HG02943 (cell line): ENCODE measurements at regions not wholly inside any gene's neighbourhood (a gene's known extent, or its start where the extent isn't known, plus 50 kb on each side); places are given as distances from the start of the nearest gene placed in this dataset.
"Not testable (repeated sequence)": the region's sequence is repeated elsewhere in the genome, so short reads cannot be mapped to it uniquely, and the experiment has no call there.

Experiments
- ATAC-seq: cut with Tn5 transposase; IDR thresholded peaks from one replicate; pipeline ENCODE4 v1.9.1; 2021; ENCODE audit warnings: mild to moderate bottlenecking, low read depth, moderate library complexity; ENCODE audit not compliant: unreplicated experiment

- no peak for ATAC-seq
Observed at GRCh38 chr20:50453533-50454244, 56.5 kb upstream of the PTPN1 start.

- not testable (repeated sequence) for ATAC-seq
Observed at GRCh38 chr20:50455245-50455644, 54.9 kb upstream of the PTPN1 start.

- no peak for ATAC-seq
Observed at GRCh38 chr20:50455656-50456451, 54.3 kb upstream of the PTPN1 start.

GRCh38 chr20:50456452-50457324 is 53.5 kb upstream of the PTPN1 start:
- ATAC-seq = no peak

- ATAC-seq = no peak
Observed at GRCh38 chr20:50459124-50459918, 50.9 kb upstream of the PTPN1 start.

GRCh38 chr20:50460115-50460607 is 50.0 kb upstream of the PTPN1 start:
- ATAC-seq = no peak
